HG02885 (cell line): ENCODE measurements at regions not wholly inside any gene's neighbourhood (a gene's known extent, or its start where the extent isn't known, plus 50 kb on each side); places are given as distances from the start of the nearest gene placed in this dataset.

ENCODE experiments used
- ATAC-seq: cut with Tn5 transposase; IDR thresholded peaks from one replicate; pipeline ENCODE4 v1.9.1; 2021; ENCODE audit warnings: mild to moderate bottlenecking; ENCODE audit not compliant: unreplicated experiment, poor library complexity

DNA sequence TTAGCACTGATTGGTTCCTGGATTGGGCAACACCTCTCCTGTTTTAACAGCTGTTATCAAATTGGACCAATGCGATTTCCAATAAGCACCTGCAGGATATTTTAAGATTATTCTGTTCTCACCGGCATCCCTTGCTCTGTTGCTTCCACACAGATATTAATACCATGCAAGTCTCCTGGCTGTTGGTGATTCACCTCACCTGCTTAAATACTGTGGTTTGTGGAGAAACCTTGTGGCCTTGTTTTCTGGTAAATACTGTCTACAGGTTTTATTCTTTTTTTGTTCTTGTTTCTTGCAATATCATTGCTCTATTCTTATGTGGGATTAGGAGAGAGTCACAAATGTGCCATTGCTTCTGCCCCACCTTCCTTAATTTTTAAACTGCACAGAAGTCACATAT, 448.1 kb upstream of the NXPH2 start:
- ATAC-seq, result no peak

- no peak for ATAC-seq
These were observed 445.8 kb upstream of the NXPH2 start for GRCh38 chr2:139225961-139226360.

DNA sequence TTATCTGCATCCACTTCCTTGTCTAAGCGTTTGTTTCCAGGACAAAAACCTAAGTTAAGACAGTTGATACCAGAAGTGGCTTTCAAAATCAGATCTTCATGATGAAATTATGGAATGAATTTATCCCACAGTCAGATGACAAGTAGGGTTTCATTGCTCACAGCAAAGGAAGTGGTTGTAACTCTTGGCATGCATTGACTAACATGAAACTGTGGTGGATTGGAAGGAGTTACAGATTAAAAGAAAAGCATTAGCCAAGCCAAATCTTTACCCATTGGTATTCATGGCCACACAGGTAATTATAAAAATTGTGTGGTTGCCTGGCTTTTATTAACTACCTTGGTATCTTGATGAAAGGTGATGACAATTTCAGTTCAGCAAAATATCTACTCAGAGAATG, 438.0 kb upstream of the NXPH2 start:
- ATAC-seq, result no peak

GRCh38 chr2:139217641-139218040, 437.5 kb upstream of the NXPH2 start:
- ATAC-seq, result no peak

DNA sequence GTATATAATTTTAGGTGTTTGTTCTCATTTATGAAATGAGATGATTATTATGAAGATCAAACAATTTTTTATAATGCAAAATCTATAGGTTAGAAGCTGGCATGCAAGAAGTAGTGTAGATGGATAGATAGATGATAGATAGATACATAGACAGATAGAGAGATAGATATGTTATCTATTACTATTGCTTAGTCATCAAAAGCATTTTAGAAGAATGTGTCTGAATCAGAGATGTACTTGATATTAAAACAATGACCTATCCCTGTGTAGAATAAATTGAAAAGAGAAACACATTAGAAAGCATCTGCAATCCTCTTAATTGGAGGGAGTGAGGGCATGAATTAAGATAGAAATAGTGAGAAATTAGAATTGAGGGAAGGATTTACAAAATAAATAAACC, 436.2 kb upstream of the NXPH2 start:
- ATAC-seq, result no peak

DNA sequence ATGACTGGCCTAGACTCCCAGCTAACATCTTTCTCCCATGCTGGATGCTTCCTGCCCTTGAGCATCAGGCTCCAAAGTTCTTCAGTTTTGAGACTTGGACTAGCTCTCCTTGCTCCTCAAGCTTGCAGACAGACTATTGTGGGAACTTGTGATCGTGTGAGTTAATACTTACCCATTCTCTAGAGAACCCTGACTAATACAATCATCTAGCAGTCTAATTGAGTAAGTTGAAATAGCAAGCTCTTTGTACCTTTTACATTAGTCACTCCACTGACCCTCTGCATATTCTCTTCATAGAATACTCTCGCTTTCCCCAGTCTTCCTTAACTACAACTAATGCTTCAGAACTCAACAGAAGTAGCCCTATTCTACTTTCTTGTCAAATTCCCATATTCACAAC, 434.6 kb upstream of the NXPH2 start:
- no peak for ATAC-seq

GRCh38 chr2:139209586-139209985, 429.4 kb upstream of the NXPH2 start:
- no peak for ATAC-seq

- ATAC-seq, result no peak
These were observed 421.3 kb upstream of the NXPH2 start for GRCh38 chr2:139201516-139201915.

DNA sequence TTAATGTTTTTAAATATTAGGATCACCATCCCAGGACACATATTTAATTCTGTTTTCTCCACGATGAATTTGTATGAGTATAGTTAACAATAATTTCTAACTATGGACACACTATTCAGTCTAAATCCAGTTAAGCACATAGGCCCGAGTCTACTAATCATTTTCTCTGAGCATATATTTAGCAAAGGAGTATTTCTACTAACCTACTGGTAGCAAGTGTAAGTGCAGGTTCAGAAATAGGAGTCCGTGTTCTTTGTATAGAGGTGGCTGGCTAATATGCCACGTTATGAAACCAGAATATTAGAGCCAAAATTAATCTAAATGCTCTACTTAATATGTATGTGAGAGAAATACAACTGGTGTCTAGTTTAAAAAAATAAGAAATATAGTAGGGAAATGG, 416.6 kb upstream of the NXPH2 start:
- ATAC-seq, result no peak

DNA sequence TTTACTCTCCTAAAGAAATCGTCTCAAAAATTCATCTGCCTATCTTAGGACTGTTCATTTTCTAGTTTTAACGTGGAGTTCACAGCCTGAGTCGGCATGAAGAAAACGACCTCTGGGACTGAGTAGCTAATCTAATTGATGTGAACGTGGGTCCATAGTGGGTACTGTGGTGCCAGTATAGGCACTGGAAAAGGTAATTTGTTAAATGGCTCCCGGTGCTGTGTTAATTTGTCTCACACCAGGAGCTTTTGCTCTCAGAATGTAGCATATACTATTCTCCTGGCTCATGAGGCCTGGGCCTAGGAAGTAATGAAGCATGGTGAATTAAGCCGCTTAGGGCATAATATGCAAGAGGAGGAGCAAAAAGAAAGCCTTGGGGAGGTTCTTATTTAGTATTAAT, 414.4 kb upstream of the NXPH2 start:
- no peak for ATAC-seq

GRCh38 chr2:139177041-139177440, 396.9 kb upstream of the NXPH2 start:
- ATAC-seq, result no peak

DNA sequence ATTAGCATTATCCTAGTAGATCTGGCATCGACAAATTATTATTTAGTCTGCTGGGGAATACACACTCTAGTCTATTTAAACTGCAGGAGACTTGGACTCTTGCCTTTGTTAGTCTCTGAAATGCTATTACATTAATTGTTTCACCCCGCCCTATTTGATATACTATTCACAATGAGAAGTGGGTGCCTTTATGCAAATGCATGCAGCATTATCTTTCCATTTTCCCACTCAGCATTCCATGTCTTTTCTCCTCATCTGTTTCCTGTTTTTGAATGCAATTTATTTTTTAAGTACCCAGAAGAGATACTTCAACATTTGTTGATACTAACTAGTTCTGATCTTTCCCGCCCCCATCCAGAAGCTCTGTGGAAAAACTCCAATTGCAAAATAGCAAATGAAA, 395.3 kb upstream of the NXPH2 start:
- no peak for ATAC-seq

DNA sequence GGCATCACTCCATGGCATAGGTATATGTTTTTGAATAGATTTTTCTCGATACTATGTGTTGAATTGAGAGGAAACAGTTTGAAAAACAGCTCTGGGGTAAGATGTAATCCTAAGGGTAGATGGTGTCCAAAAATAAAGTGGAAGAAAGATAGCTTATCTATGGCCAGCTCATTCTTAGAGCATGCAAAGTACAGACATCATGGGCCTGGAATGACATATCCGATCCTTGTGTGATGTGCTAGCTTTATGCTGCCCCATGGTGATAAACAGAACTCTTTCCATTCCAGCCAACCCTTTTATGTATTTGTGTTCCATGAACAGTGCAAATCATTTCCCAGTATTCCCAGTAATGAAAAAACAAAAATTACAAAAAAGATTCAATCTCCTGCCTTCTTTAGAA, 390.2 kb upstream of the NXPH2 start:
- no peak for ATAC-seq

DNA sequence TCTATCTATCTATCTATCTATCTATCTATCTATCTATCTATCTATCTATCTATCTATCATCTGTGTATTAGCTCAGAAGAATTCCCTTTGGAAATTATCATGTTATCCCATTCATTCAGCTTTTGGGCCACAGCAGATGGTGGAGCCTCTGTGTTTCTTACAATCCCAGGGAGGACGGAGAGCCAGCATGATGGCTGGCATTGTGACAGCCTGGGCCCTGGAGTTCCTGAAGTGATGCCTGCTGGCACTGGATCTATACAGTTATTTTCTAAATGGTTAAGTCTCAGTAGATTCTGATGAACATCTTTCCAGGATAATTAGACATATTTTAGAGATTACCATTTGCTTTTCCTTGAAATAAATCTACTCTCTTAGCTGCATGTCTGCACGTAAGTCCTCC, 385.4 kb upstream of the NXPH2 start:
- ATAC-seq, result no peak

GRCh38 chr2:139165041-139165440, 384.9 kb upstream of the NXPH2 start:
- no peak for ATAC-seq

- ATAC-seq, result no peak
These were observed 382.8 kb upstream of the NXPH2 start for GRCh38 chr2:139162957-139163356.

GRCh38 chr2:139162456-139162855, 382.3 kb upstream of the NXPH2 start:
- ATAC-seq, result no peak

DNA sequence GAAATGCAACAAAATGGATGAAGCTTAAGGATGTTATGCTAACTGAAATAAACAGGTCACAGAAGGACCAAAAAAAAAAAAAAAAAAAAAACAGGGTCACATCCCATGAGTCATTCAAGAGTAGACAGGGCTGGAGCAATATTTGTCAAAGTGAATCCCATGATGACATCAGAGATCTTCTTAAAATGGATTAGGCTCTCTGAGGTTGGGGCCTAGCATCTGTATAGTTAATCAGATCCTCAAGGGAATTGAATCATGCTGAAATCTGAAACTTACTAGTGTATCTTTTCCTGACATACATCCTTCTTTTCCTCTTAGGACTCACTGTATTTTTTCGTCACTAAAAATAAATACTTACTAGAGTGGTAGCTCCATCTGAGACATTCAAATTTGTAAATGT, 380.6 kb upstream of the NXPH2 start:
- no peak for ATAC-seq

DNA sequence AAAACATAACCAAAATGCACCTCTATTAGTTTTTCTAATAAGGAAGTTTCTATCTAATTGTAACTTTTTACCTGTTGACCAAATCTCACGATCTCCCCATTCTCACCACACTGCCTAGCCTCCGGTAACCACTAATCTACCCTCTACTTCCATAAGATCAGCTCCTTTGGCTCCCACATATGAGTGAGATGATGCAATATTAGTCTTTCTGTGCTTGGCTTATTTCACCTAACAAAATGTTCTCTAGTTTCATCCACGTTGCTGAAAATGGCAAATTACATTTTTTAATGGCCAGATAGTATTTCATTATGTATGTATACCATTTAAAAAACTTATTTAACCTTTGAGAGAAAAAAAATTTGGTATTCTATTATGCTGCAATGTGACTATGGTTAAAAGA, 379.0 kb upstream of the NXPH2 start:
- no peak for ATAC-seq

GRCh38 chr2:139156730-139157129, 376.5 kb upstream of the NXPH2 start:
- ATAC-seq, result no peak

DNA sequence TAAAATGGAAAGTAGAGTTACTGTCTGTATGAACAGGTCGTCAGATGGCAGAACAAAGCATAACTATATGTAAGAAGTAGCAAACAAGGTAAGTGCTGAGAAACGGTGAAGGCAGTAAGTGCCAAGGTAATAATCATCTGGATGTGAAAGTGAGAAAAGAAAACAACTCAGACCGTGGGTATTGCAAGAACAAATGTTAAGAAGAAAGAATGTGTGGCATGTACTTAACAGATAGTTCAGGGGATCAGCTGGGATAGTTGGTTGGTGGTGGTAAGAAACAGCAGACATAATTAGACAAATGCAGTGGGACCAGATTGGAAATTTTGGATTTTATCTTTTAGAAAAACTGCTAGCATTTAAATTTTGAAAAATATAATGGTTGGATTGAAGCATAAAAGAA, 375.8 kb upstream of the NXPH2 start:
- ATAC-seq, result no peak

GRCh38 chr2:139142252-139142880, 362.2 kb upstream of the NXPH2 start:
- no peak for ATAC-seq

DNA sequence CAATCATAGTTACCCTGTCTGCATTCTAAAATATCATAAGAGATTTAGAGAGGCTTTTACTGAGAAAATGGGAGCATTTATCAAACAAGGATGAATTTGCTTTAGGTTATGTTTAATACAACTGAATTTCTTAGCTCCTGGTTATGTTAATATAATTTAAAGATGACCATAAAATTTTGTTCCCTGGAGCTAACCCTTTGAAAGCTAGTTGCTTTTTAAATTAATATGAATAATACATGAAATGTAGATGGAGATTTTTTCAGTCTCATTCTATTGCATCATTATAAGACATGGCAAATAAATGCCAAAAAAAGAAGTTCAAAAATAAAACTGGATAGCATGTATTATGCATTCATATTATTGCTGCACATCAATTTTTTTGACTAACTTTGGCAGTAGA, 344.1 kb upstream of the NXPH2 start:
- ATAC-seq, result no peak
